T-helper 1 cell treated with Interleukin-12 subunit alpha and Interleukin-12 subunit beta and Interleukin-4 antibody, amounts not matched to agents 30 μg/mL and 1 μg/mL, for 36 hours (primary cell): ENCODE measurements at regions not wholly inside any gene's neighbourhood (a gene's known extent, or its start where the extent isn't known, plus 50 kb on each side); places are given as distances from the start of the nearest gene placed in this dataset.

ENCODE experiments used
- H3K27ac Mint-ChIP-seq: one replicate; pipeline ENCODE4 v1.8.0; 2021; ENCODE audit warnings: mild to moderate bottlenecking, mixed read lengths
- H3K27me3 Mint-ChIP-seq: one replicate; pipeline ENCODE4 v1.8.0; 2021; ENCODE audit warnings: low read depth, mixed read lengths
- H3K36me3 Mint-ChIP-seq: one replicate; pipeline ENCODE4 v1.8.0; 2021; ENCODE audit warnings: low read depth, mixed read lengths
- H3K4me1 Mint-ChIP-seq: one replicate; pipeline ENCODE4 v1.8.0; 2021; ENCODE audit warnings: low read depth, mixed read lengths
- H3K4me3 Mint-ChIP-seq: one replicate; pipeline ENCODE4 v1.8.0; 2021; ENCODE audit warnings: mild to moderate bottlenecking, moderate library complexity, mixed read lengths
- H3K9me3 Mint-ChIP-seq: one replicate; pipeline ENCODE4 v1.8.0; 2021; ENCODE audit warnings: mixed read lengths

- Mint-ChIP-seq H3K27ac (no peak overlapping the region), H3K27me3 (peaks cover 40% of the 10 kb centered on the region), H3K9me3 (no peaks in the 10 kb centered on the region), H3K36me3 (no peaks in the 10 kb centered on the region), H3K4me3 (no peak overlapping the region), H3K4me1 (no peaks in the 10 kb centered on the region)
These were observed 536.0 kb upstream of the C16orf82 start for GRCh38 chr16:26530584-26531289.

- no peak overlapping the region for H3K27ac Mint-ChIP-seq
- H3K4me3 Mint-ChIP-seq, result no peak overlapping the region
- H3K4me1 Mint-ChIP-seq, result no peaks in the 10 kb centered on the region
- H3K36me3 Mint-ChIP-seq, result no peaks in the 10 kb centered on the region
- peaks cover 39% of the 10 kb centered on the region for H3K27me3 Mint-ChIP-seq
- H3K9me3 Mint-ChIP-seq, result no peaks in the 10 kb centered on the region
These were observed 535.4 kb upstream of the C16orf82 start for GRCh38 chr16:26531290-26531730.

DNA sequence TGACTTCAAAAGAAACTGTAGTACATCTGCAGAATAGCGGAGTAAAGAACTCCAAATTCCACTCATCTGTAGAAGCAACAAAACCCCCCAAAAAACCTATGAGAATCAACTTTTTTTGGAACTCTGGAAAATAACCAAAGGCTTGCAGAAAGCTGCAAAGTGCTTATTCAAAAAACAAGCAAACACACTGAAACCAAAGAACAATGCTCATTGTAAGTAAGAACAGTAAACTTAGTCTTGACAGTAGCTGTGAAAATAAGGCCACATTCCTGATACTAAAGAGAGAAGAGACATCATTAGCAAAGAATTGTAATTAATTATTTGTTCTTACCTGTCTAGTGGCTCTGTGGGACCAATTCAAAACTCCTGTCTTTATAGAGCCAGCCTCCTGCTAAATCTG, 534.3 kb upstream of the C16orf82 start:
- H3K27ac Mint-ChIP-seq, result no peak overlapping the region
- no peak overlapping the region for H3K4me3 Mint-ChIP-seq
- no peaks in the 10 kb centered on the region for H3K36me3 Mint-ChIP-seq
- peaks cover 41% of the 10 kb centered on the region for H3K27me3 Mint-ChIP-seq
- H3K9me3 Mint-ChIP-seq, result no peaks in the 10 kb centered on the region
- H3K4me1 Mint-ChIP-seq, result no peaks in the 10 kb centered on the region

DNA sequence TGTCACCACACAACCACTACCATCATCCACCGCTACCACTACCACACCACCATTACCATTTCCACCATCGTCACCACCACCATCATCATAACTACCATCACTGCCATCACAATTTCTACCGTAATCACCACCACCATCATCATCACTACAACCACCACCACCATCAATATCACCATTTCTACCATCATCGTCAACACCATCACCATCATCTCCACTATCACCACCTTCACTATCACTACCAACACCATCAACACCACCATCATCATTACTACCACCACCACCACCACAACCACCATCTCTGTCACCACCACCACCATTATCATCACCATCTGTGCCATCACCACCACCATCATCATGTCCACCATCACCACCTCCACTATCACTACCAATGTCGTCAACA, 524.5 kb upstream of the C16orf82 start:
- no peak overlapping the region for H3K4me3 Mint-ChIP-seq
- H3K9me3 Mint-ChIP-seq, result no peaks in the 10 kb centered on the region
- H3K27me3 Mint-ChIP-seq, result peaks cover 13% of the 10 kb centered on the region
- H3K27ac Mint-ChIP-seq, result no peak overlapping the region
- H3K36me3 Mint-ChIP-seq, result no peaks in the 10 kb centered on the region
- H3K4me1 Mint-ChIP-seq, result no peaks in the 10 kb centered on the region

DNA sequence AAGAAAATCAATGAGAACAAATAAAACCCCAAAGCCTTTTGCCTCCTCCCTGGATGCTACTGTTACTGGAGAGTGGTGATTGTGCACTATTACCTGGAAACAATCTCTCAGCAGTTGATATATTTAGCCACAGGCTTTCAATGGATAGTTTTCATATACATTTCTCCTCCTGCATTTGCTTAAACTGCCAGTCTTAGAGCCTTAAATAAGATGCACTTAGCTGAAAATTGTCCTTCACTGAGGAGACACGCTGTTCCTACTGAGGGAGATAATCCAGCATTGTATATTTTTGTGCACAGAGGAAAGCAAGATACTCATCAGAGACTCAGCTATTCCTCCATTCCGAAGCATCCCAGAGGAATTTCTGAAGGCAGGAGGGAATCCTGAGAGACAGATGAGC, 520.2 kb upstream of the C16orf82 start:
- Mint-ChIP-seq H3K4me3 (no peak overlapping the region), H3K9me3 (no peaks in the 10 kb centered on the region), H3K4me1 (peaks cover 3% of the 10 kb centered on the region), H3K27me3 (peaks cover 23% of the 10 kb centered on the region), H3K36me3 (no peaks in the 10 kb centered on the region), H3K27ac (no peak overlapping the region)

- no peaks in the 10 kb centered on the region for H3K9me3 Mint-ChIP-seq
- peaks cover 28% of the 10 kb centered on the region for H3K27me3 Mint-ChIP-seq
- H3K4me3 Mint-ChIP-seq, result no peak overlapping the region
- H3K36me3 Mint-ChIP-seq, result no peaks in the 10 kb centered on the region
- H3K27ac Mint-ChIP-seq, result no peak overlapping the region
- peaks cover 3% of the 10 kb centered on the region for H3K4me1 Mint-ChIP-seq
These were observed 519.0 kb upstream of the C16orf82 start for GRCh38 chr16:26547681-26548080.

- peaks cover 3% of the 10 kb centered on the region for H3K4me1 Mint-ChIP-seq
- peaks cover 46% of the 10 kb centered on the region for H3K27me3 Mint-ChIP-seq
- no peak overlapping the region for H3K4me3 Mint-ChIP-seq
- H3K27ac Mint-ChIP-seq, result no peak overlapping the region
- no peaks in the 10 kb centered on the region for H3K9me3 Mint-ChIP-seq
- H3K36me3 Mint-ChIP-seq, result no peaks in the 10 kb centered on the region
These were observed 516.6 kb upstream of the C16orf82 start for GRCh38 chr16:26550111-26550610.

GRCh38 chr16:26554030-26554429, 512.7 kb upstream of the C16orf82 start:
- Mint-ChIP-seq H3K9me3 (no peaks in the 10 kb centered on the region), H3K27me3 (peaks cover 65% of the 10 kb centered on the region), H3K4me1 (peaks cover 3% of the 10 kb centered on the region), H3K4me3 (no peak overlapping the region), H3K36me3 (no peaks in the 10 kb centered on the region), H3K27ac (no peak overlapping the region)

GRCh38 chr16:26561303-26561702, 505.4 kb upstream of the C16orf82 start:
- peaks cover 70% of the 10 kb centered on the region for H3K27me3 Mint-ChIP-seq
- H3K4me1 Mint-ChIP-seq, result no peaks in the 10 kb centered on the region
- no peaks in the 10 kb centered on the region for H3K9me3 Mint-ChIP-seq
- no peaks in the 10 kb centered on the region for H3K36me3 Mint-ChIP-seq
- no peak overlapping the region for H3K4me3 Mint-ChIP-seq
- H3K27ac Mint-ChIP-seq, result no peak overlapping the region

DNA sequence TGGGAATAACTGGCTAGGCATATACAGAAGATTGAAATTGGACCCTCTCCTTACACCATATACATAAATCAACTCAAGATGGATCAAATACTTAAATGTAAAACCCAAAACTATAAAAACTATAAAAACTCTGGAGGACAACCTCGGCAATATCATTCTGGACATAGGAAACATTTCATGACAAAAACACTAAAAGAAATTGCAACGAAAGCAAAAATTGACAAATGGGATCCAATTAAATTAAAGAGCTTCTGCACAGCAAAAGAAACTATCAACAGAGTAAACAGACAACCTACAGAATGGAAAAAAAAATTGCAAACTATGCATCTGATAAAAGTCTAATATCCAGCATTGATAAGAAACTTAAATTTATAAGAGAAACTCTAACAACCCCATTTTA, 503.7 kb upstream of the C16orf82 start:
- no peaks in the 10 kb centered on the region for H3K9me3 Mint-ChIP-seq
- H3K36me3 Mint-ChIP-seq, result no peaks in the 10 kb centered on the region
- H3K27ac Mint-ChIP-seq, result no peak overlapping the region
- H3K27me3 Mint-ChIP-seq, result peaks cover 67% of the 10 kb centered on the region
- H3K4me1 Mint-ChIP-seq, result no peaks in the 10 kb centered on the region
- no peak overlapping the region for H3K4me3 Mint-ChIP-seq

- Mint-ChIP-seq H3K36me3 (no peaks in the 10 kb centered on the region), H3K27me3 (peaks cover 41% of the 10 kb centered on the region), H3K9me3 (no peaks in the 10 kb centered on the region), H3K4me1 (peaks cover 10% of the 10 kb centered on the region), H3K4me3 (no peak overlapping the region), H3K27ac (no peak overlapping the region)
These were observed 499.4 kb upstream of the C16orf82 start for GRCh38 chr16:26567356-26567755.

DNA sequence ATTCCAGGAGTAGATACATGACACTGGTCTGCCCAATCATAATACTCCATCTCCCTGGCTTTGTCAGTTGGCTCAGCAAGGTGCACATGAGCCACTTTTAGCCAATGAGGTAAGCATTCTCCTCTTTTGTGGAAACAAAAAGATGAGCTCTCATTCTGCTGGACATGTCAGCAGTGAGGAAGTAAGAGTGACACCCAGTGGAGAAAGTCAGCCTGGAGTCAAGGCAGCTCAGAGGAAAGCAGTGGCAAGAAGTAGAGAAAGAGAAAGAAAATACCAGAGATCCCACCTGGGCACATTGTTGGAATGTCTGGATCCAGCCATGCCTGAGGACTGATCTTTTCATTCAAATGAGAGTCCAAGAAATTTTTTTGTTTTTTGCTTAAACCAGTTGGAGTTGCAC, 496.9 kb upstream of the C16orf82 start:
- no peaks in the 10 kb centered on the region for H3K36me3 Mint-ChIP-seq
- H3K4me1 Mint-ChIP-seq, result peaks cover 13% of the 10 kb centered on the region
- no peak overlapping the region for H3K4me3 Mint-ChIP-seq
- peaks cover 33% of the 10 kb centered on the region for H3K27me3 Mint-ChIP-seq
- H3K27ac Mint-ChIP-seq, result peak overlapping the region; percentile 14
- no peaks in the 10 kb centered on the region for H3K9me3 Mint-ChIP-seq

DNA sequence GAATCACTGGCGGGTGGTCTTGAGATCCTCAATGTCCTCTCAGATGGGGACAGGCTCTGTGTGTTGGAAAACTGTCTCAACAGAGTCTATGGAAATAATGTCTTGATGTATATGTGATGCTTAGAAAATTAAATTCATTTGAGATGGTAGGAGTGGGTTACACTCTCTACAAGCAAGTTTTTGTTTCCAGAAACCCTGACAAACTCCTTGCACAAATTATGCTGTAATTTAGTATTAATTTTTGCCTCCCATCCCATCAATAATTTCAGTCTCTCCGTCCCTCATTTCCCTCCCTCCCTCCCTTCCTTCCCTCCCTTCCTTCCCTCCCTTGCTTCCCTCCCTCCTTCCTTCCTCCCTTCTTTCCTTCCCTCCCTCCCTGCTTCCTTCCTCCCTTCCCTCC, 488.0 kb upstream of the C16orf82 start:
- Mint-ChIP-seq H3K4me1 (peaks cover 13% of the 10 kb centered on the region), H3K4me3 (no peak overlapping the region), H3K36me3 (peaks cover 6% of the 10 kb centered on the region), H3K9me3 (peaks cover 21% of the 10 kb centered on the region), H3K27ac (no peak overlapping the region), H3K27me3 (peaks cover 18% of the 10 kb centered on the region)

DNA sequence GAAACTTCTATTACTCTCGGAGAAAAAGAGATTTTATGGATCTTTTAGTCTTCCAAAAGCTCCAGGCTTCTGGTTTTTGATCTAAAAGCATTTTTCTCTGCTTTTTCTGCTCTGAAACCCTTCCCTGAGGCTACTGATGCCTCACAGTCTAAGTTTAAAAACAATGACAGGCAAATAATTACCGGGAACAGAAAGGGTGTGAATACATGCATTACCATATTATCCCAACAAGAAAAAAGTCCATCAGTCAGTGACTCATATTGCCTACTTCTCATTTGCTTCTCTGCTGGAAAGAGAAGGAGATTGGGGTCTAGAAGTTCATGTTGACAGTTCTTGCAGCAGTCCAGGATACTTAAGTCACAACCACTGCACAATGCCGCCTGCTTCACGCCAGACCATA, 482.9 kb upstream of the C16orf82 start:
- Mint-ChIP-seq H3K27ac (no peak overlapping the region), H3K4me3 (no peak overlapping the region), H3K4me1 (peaks cover 12% of the 10 kb centered on the region), H3K36me3 (peaks cover 16% of the 10 kb centered on the region), H3K9me3 (peaks cover 24% of the 10 kb centered on the region), H3K27me3 (peaks cover 38% of the 10 kb centered on the region)

DNA sequence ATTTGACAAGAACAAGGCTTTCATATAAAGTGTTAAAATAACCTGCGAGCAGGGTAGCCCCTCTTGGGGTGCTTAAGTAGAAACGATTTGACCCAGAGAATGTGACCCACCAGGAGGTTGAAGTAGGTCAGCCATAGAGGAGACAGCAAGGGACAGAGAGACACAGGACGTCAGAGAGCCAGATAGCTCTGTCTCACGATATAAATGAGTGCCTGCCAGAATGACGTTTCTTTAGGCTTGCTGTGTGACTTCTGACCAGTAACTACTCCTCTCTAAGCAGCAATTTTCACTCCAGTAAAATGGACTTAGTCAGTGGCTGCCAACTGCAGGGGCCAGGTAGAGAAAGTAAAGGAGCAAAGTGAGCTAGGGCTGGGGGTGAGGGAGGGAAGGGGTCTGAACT, 473.0 kb upstream of the C16orf82 start:
- H3K36me3 Mint-ChIP-seq, result peaks cover 16% of the 10 kb centered on the region
- H3K9me3 Mint-ChIP-seq, result peaks cover 11% of the 10 kb centered on the region
- H3K27ac Mint-ChIP-seq, result peak overlapping the region; percentile 72
- H3K27me3 Mint-ChIP-seq, result peaks cover 17% of the 10 kb centered on the region
- peak overlapping the region; percentile 32 for H3K4me3 Mint-ChIP-seq
- peaks cover 38% of the 10 kb centered on the region for H3K4me1 Mint-ChIP-seq
